KOPT-K1 (cell line): ENCODE measurements at regions not wholly inside any gene's neighbourhood (a gene's known extent, or its start where the extent isn't known, plus 50 kb on each side); places are given as distances from the start of the nearest gene placed in this dataset.
A peak's percentile ranks its signal among the peaks of the same experiment; 100 is the strongest.

ENCODE experiments used
- H3K27ac ChIP-seq: fragments of 200-600 bp; sonication (generic); 2 replicates; pipeline ENCODE4 v1.5.1; 2016; ENCODE audit warnings: antibody characterized with exemption, mild to moderate bottlenecking, low read depth, low read length; ENCODE audit not compliant: poor library complexity, severe bottlenecking
- H3K36me3 ChIP-seq: fragments of 200-600 bp; sonication (generic); 2 replicates; pipeline ENCODE4 v1.5.1; 2017; ENCODE audit warnings: antibody characterized with exemption, mild to moderate bottlenecking, low read length, moderate library complexity; ENCODE audit not compliant: insufficient read depth
- H3K9me3 ChIP-seq: fragments of 200-600 bp; sonication (generic); 2 replicates; pipeline ENCODE4 v1.5.1; 2017; ENCODE audit warnings: antibody characterized with exemption, low read length, mild to moderate bottlenecking; ENCODE audit not compliant: insufficient read depth, poor library complexity, severe bottlenecking

GRCh38 chr12:47303995-47304560 is 224.3 kb upstream of the AMIGO2 start:
- peaks cover 1% of the 10 kb centered on the region for H3K9me3 ChIP-seq
- H3K36me3 ChIP-seq = no peaks in the 10 kb centered on the region
- no peak overlapping the region for H3K27ac ChIP-seq

- H3K27ac ChIP-seq = no peak overlapping the region
- H3K36me3 ChIP-seq = no peaks in the 10 kb centered on the region
- peaks cover 4% of the 10 kb centered on the region for H3K9me3 ChIP-seq
Observed at GRCh38 chr12:47303207-47303606, 223.4 kb upstream of the AMIGO2 start.

- H3K27ac ChIP-seq = no peak overlapping the region
- peaks cover 4% of the 10 kb centered on the region for H3K9me3 ChIP-seq
Observed at GRCh38 chr12:47302111-47302671, 222.4 kb upstream of the AMIGO2 start.

GRCh38 chr12:47299586-47299985 is 219.8 kb upstream of the AMIGO2 start:
- H3K27ac ChIP-seq = no peak overlapping the region
- H3K9me3 ChIP-seq = peaks cover 4% of the 10 kb centered on the region
- H3K36me3 ChIP-seq = no peaks in the 10 kb centered on the region

More at GRCh38 chr12:47302111-47302671, 222.4 kb upstream of the AMIGO2 start:
- H3K36me3 ChIP-seq = no peaks in the 10 kb centered on the region

- H3K9me3 ChIP-seq = peaks cover 4% of the 10 kb centered on the region
Observed at GRCh38 chr12:47297993-47298392, 218.2 kb upstream of the AMIGO2 start.

GRCh38 chr12:47296828-47297227 is 217.1 kb upstream of the AMIGO2 start:
- no peak overlapping the region for H3K27ac ChIP-seq
- H3K9me3 ChIP-seq = peaks cover 4% of the 10 kb centered on the region
- no peaks in the 10 kb centered on the region for H3K36me3 ChIP-seq

More at GRCh38 chr12:47297993-47298392, 218.2 kb upstream of the AMIGO2 start:
- no peaks in the 10 kb centered on the region for H3K36me3 ChIP-seq
- H3K27ac ChIP-seq = peak overlapping the region; percentile 32

GRCh38 chr12:47293406-47293805 is 213.6 kb upstream of the AMIGO2 start:
- Histone ChIP-seq H3K27ac (no peak overlapping the region), H3K9me3 (no peaks in the 10 kb centered on the region), H3K36me3 (no peaks in the 10 kb centered on the region)

GRCh38 chr12:47286676-47287075 is 206.9 kb upstream of the AMIGO2 start:
- Histone ChIP-seq H3K36me3 (no peaks in the 10 kb centered on the region), H3K9me3 (no peaks in the 10 kb centered on the region), H3K27ac (no peak overlapping the region)
